ENCODE measurements at regions not wholly inside any gene's neighbourhood (a gene's known extent, or its start where the extent isn't known, plus 50 kb on each side); places are given as distances from the start of the nearest gene placed in this dataset.

- TF ChIP-seq POLR2A (IDR thresholded peaks at IDR 0.05; ENCODE audit: low read length) (no peak), CTCF (IDR thresholded peaks at IDR 0.05) (no peak), EP300 (IDR thresholded peaks at IDR 0.05) (no peak), CHD2 (IDR thresholded peaks at IDR 0.05; ENCODE audit: low read length, partially characterized antibody) (no peak), RAD21 (conservative IDR thresholded peaks at IDR 0.05 in 1 of 2, IDR thresholded peaks at IDR 0.05 in 1 of 2) (no peak), CHD4 (IDR thresholded peaks at IDR 0.05; ENCODE audit: borderline replicate concordance) (no peak), CEBPB (IDR thresholded peaks at IDR 0.05) (no peak)
Observed at GRCh38 chr19:28330831-28331230, 882.1 kb downstream of the UQCRFS1 start.

Data from A549 (cell line).